ENCODE measurements at regions not wholly inside any gene's neighbourhood (a gene's known extent, or its start where the extent isn't known, plus 50 kb on each side); places are given as distances from the start of the nearest gene placed in this dataset.
"Not testable (repeated sequence)": the region's sequence is repeated elsewhere in the genome, so short reads cannot be mapped to it uniquely, and the experiment has no call there.

DNA sequence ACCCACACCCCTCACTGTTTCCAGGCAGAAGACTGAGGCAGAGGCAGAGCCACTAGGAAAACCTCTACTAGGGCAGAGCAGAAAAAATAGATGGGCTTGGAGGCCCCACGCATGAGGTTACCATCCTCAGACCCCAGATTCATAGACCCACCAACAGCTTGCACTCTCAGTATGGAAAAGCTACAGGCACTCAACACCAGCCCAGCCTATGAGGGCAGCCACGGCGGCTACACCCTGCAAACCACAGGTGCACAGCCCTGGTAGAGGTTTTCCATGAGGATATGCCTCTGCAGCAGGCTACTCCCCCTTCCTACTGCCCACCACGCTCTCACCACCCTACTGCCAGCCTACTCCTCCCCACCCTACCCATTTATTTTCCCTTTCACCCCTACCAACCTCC lies 235.1 kb downstream of the CWH43 start:
- Mint-ChIP-seq H3K4me1 (no peaks in the 10 kb centered on the region), H3K27ac (no peak overlapping the region), H3K4me3 (no peak overlapping the region), H3K27me3 (no peaks in the 10 kb centered on the region), H3K36me3 (no peaks in the 10 kb centered on the region), H3K9me3 (peaks cover 34 to 41% (median 37%) of the 10 kb centered on the region in 3 donors)
- H3K27me3 ChIP-seq (replicated peaks in 1 of 2; ENCODE audit: control insufficient read depth in 2 of 2, extremely low read depth in 1 of 2, insufficient read depth in 2 of 2, low read length in 1 of 2) = peaks cover 0 to 3% of the 10 kb centered on the region in 2 experiments
- DNase-seq = no peak
- 31% methylated on average over 4 of the region's 4 CpGs for WGBS (ENCODE audit: insufficient coverage)
- H3K36me3 ChIP-seq (ENCODE audit: control insufficient read depth in 2 of 2, extremely low read depth in 1 of 2, insufficient read depth in 1 of 2, low read length in 1 of 2) = no peaks in the 10 kb centered on the region
- ChIA-PET POLR2A (no interaction called here), CTCF (no interaction called here)
- H3K9me3 ChIP-seq = no peaks in the 10 kb centered on the region
- no peak overlapping the region for H3K27ac ChIP-seq (ENCODE audit: low read length)
- H3K4me1 ChIP-seq (ENCODE audit: control insufficient read depth in 1 of 2, extremely low read depth in 1 of 2, insufficient read depth in 2 of 2, low read length in 2 of 2) = no peaks in the 10 kb centered on the region
- ATAC-seq (replicated peaks in 1 of 4) = no peak
- no peak overlapping the region for H3K4me3 ChIP-seq (ENCODE audit: control insufficient read depth in 1 of 2, extremely low read depth in 1 of 2, low read length in 1 of 2)

DNA sequence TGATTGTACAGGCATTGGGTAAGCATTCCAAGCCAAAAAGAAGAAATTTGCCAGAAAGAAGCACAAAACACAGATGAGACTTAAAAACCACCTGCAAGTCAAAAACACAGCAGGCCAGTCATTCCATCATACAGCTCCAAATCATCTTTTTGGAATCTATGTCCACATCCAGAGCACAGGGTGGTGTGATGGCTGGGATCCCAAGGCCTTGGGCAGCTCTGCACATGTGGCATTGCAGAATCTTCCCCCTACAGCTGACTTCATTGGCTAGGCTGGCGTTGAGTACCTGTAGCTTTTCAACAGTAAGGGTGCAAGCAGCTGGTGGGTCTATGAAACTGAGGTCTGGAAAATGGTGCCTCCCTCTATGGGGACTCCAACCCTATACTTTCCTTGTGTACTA lies 236.7 kb downstream of the CWH43 start:
- H3K9me3 ChIP-seq; ATAC-seq (replicated peaks in 1 of 4); H3K4me3 ChIP-seq (ENCODE audit: control insufficient read depth in 1 of 2, extremely low read depth in 1 of 2, low read length in 1 of 2); H3K36me3 Mint-ChIP-seq; H3K27me3 Mint-ChIP-seq; POLR2A ChIA-PET; H3K27ac Mint-ChIP-seq; H3K4me1 Mint-ChIP-seq; H3K36me3 ChIP-seq (ENCODE audit: control insufficient read depth in 2 of 2, extremely low read depth in 1 of 2, insufficient read depth in 1 of 2, low read length in 1 of 2); H3K27me3 ChIP-seq (replicated peaks in 1 of 2; ENCODE audit: control insufficient read depth in 2 of 2, extremely low read depth in 1 of 2, insufficient read depth in 2 of 2, low read length in 1 of 2); CTCF ChIA-PET; DNase-seq; H3K27ac ChIP-seq (ENCODE audit: low read length); H3K4me3 Mint-ChIP-seq; H3K4me1 ChIP-seq (ENCODE audit: control insufficient read depth in 1 of 2, extremely low read depth in 1 of 2, insufficient read depth in 2 of 2, low read length in 2 of 2): not testable (repeated sequence)
- peaks cover 33 to 39% (median 37%) of the 10 kb centered on the region in 3 donors for H3K9me3 Mint-ChIP-seq
- WGBS (ENCODE audit: insufficient coverage) = no CpG with 5 or more reads among the region's 1 CpG

DNA sequence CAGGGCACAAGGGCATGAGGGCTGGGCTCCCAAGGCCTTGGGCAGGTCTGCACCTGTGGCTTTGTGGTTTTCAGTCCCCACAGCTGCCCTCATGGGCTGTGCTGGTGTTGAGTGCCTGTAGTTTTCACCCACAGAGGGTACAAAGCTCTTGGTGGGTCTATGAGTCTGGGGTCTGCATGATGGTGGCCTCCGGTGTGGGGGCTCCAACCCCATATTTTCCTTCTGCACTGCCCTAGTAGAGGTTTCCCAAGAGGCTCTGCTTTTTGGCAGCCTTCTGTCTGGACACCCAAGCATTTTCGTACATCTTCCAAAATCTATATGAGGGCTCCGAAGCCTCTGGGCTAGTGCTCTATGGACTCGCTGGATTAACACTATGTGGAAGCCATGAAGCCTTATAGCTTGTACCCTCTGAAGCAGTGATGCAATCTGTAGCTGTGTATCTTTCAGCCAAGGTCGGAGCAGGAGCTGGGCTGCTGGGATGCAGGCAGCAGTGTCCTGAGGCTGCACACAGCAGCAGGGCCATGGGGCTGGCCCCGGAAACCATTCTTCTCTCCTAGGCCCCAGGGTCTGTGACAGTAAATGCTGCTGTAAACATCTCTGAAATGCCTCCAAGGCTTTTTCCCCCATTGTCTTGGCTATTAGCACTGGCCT lies 240.3 kb downstream of the CWH43 start:
- H3K36me3 Mint-ChIP-seq; POLR2A ChIA-PET; H3K36me3 ChIP-seq (ENCODE audit: control insufficient read depth in 2 of 2, extremely low read depth in 1 of 2, insufficient read depth in 1 of 2, low read length in 1 of 2); CTCF ChIA-PET; H3K27ac ChIP-seq (ENCODE audit: low read length); ATAC-seq (replicated peaks in 1 of 4); H3K27me3 Mint-ChIP-seq; H3K4me1 ChIP-seq (ENCODE audit: control insufficient read depth in 1 of 2, extremely low read depth in 1 of 2, insufficient read depth in 2 of 2, low read length in 2 of 2); DNase-seq; H3K4me3 ChIP-seq (ENCODE audit: control insufficient read depth in 1 of 2, extremely low read depth in 1 of 2, low read length in 1 of 2); H3K9me3 ChIP-seq; H3K4me1 Mint-ChIP-seq; H3K4me3 Mint-ChIP-seq; H3K27me3 ChIP-seq (replicated peaks in 1 of 2; ENCODE audit: control insufficient read depth in 2 of 2, extremely low read depth in 1 of 2, insufficient read depth in 2 of 2, low read length in 1 of 2); H3K27ac Mint-ChIP-seq: not testable (repeated sequence)
- WGBS (ENCODE audit: insufficient coverage) = 62% methylated on average over 3 of the region's 6 CpGs
- peaks cover 22 to 29% (median 27%) of the 10 kb centered on the region in 3 donors for H3K9me3 Mint-ChIP-seq

DNA sequence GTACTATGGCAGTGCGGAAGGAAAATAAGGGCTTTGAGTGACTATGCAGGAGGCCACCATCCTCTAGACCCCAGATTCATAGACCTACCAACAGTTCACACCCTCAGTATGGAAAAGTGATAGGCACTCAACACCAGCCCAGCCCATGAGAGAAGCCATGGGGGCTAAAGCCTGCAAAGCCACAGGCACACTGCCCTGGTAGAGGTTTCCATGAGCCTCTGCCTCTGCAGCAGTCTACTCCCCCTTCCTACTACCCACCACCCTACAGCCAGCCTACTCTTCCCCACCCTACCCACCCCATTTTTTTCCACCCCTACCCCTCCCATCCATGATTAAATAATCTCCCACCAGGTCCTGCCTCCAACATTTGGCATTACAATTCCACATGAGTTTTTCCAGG lies 241.9 kb downstream of the CWH43 start:
- H3K4me3 Mint-ChIP-seq; POLR2A ChIA-PET; H3K36me3 Mint-ChIP-seq; H3K27ac ChIP-seq (ENCODE audit: low read length); DNase-seq; H3K27me3 Mint-ChIP-seq; H3K27ac Mint-ChIP-seq; H3K27me3 ChIP-seq (replicated peaks in 1 of 2; ENCODE audit: control insufficient read depth in 2 of 2, extremely low read depth in 1 of 2, insufficient read depth in 2 of 2, low read length in 1 of 2); H3K36me3 ChIP-seq (ENCODE audit: control insufficient read depth in 2 of 2, extremely low read depth in 1 of 2, insufficient read depth in 1 of 2, low read length in 1 of 2); CTCF ChIA-PET; H3K4me1 ChIP-seq (ENCODE audit: control insufficient read depth in 1 of 2, extremely low read depth in 1 of 2, insufficient read depth in 2 of 2, low read length in 2 of 2); ATAC-seq (replicated peaks in 1 of 4); H3K9me3 ChIP-seq; H3K4me3 ChIP-seq (ENCODE audit: control insufficient read depth in 1 of 2, extremely low read depth in 1 of 2, low read length in 1 of 2); H3K4me1 Mint-ChIP-seq: not testable (repeated sequence)
- 100% methylated on average over 1 of the region's 1 CpG for WGBS (ENCODE audit: insufficient coverage)
- peaks cover 10 to 14% (median 14%) of the 10 kb centered on the region in 3 donors for H3K9me3 Mint-ChIP-seq

DNA sequence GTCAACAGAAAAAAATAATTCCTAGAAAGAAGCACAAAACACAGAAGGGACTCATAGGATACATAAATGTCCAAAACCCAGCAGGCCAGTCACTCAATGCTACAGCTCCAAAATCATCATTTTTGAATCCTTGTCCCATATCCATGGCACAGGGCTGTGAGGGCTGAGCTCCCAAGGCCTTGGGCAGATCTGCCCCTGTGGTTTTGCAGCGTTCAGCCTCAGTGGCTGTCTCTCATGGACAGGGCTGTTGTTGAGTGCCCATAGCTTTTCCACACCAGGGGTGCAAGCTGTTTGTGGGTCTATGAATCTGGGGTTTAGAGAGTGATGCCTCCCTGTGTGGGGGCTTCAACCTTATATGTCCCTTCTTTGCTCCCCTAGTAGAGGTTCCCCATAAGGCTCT lies 243.2 kb downstream of the CWH43 start:
- no CpG with 5 or more reads among the region's 1 CpG for WGBS (ENCODE audit: insufficient coverage)
- H3K4me1 Mint-ChIP-seq; POLR2A ChIA-PET; H3K27me3 ChIP-seq (replicated peaks in 1 of 2; ENCODE audit: control insufficient read depth in 2 of 2, extremely low read depth in 1 of 2, insufficient read depth in 2 of 2, low read length in 1 of 2); H3K36me3 ChIP-seq (ENCODE audit: control insufficient read depth in 2 of 2, extremely low read depth in 1 of 2, insufficient read depth in 1 of 2, low read length in 1 of 2); ATAC-seq (replicated peaks in 1 of 4); CTCF ChIA-PET; H3K4me3 ChIP-seq (ENCODE audit: control insufficient read depth in 1 of 2, extremely low read depth in 1 of 2, low read length in 1 of 2); H3K4me1 ChIP-seq (ENCODE audit: control insufficient read depth in 1 of 2, extremely low read depth in 1 of 2, insufficient read depth in 2 of 2, low read length in 2 of 2); H3K27me3 Mint-ChIP-seq; H3K27ac Mint-ChIP-seq; DNase-seq; H3K4me3 Mint-ChIP-seq; H3K36me3 Mint-ChIP-seq; H3K27ac ChIP-seq (ENCODE audit: low read length); H3K9me3 ChIP-seq: not testable (repeated sequence)
- H3K9me3 Mint-ChIP-seq = peaks cover 6 to 10% (median 10%) of the 10 kb centered on the region in 3 donors

DNA sequence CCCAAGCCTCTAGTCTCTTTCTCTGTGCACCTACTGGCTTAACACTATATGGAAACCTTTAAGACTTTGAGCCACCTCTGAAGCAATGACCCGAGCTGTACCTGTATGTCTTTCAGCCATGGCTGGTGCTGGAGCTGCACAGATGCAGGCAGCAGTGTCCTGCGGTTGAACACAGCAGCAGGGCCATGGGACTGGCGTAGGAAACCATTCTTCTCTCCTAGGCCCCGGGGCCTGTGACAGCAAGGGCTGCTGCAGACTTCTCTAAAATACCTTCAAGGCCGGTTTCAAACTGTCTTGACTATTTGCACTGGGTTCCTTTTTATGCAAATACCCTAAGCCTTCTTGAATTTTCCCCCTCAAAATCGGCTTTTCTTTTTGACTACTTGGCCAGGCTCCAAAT lies 243.6 kb downstream of the CWH43 start:
- H3K27ac ChIP-seq (ENCODE audit: low read length); H3K4me1 ChIP-seq (ENCODE audit: control insufficient read depth in 1 of 2, extremely low read depth in 1 of 2, insufficient read depth in 2 of 2, low read length in 2 of 2); ATAC-seq (replicated peaks in 1 of 4); H3K27ac Mint-ChIP-seq; H3K9me3 Mint-ChIP-seq; POLR2A ChIA-PET; H3K36me3 Mint-ChIP-seq; H3K9me3 ChIP-seq; H3K27me3 Mint-ChIP-seq; H3K4me3 Mint-ChIP-seq; DNase-seq; H3K36me3 ChIP-seq (ENCODE audit: control insufficient read depth in 2 of 2, extremely low read depth in 1 of 2, insufficient read depth in 1 of 2, low read length in 1 of 2); H3K4me3 ChIP-seq (ENCODE audit: control insufficient read depth in 1 of 2, extremely low read depth in 1 of 2, low read length in 1 of 2); H3K27me3 ChIP-seq (replicated peaks in 1 of 2; ENCODE audit: control insufficient read depth in 2 of 2, extremely low read depth in 1 of 2, insufficient read depth in 2 of 2, low read length in 1 of 2); CTCF ChIA-PET; H3K4me1 Mint-ChIP-seq: not testable (repeated sequence)
- 48% methylated on average over 5 of the region's 6 CpGs for WGBS (ENCODE audit: insufficient coverage)

DNA sequence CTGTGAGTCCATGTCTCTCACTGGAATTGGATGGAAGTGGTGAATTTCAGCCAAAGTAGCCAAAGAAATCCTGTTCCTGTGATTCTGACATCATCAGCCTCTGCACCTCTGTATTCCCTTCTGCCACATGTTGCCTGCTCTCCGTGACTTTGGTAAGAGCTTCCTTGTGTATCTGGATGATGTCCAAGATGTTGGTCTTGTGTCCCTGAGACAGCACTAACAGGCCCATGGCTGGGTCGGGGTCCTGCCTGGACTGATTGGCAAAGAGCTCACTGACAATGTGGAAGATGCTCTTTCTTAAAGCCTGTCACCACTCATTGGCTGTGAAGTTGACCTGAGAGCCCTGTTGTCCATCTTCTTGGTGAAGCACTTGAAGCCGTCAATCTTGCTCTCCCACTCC lies 247.3 kb downstream of the CWH43 start:
- H3K36me3 ChIP-seq (ENCODE audit: control insufficient read depth in 2 of 2, extremely low read depth in 1 of 2, insufficient read depth in 1 of 2, low read length in 1 of 2); H3K27ac Mint-ChIP-seq; H3K27me3 ChIP-seq (replicated peaks in 1 of 2; ENCODE audit: control insufficient read depth in 2 of 2, extremely low read depth in 1 of 2, insufficient read depth in 2 of 2, low read length in 1 of 2); DNase-seq; H3K4me1 Mint-ChIP-seq; H3K36me3 Mint-ChIP-seq; H3K4me3 ChIP-seq (ENCODE audit: control insufficient read depth in 1 of 2, extremely low read depth in 1 of 2, low read length in 1 of 2); POLR2A ChIA-PET; CTCF ChIA-PET; H3K27me3 Mint-ChIP-seq; H3K4me3 Mint-ChIP-seq; H3K9me3 ChIP-seq; ATAC-seq (replicated peaks in 1 of 4); H3K27ac ChIP-seq (ENCODE audit: low read length); H3K4me1 ChIP-seq (ENCODE audit: control insufficient read depth in 1 of 2, extremely low read depth in 1 of 2, insufficient read depth in 2 of 2, low read length in 2 of 2): not testable (repeated sequence)
- WGBS (ENCODE audit: insufficient coverage) = no CpG with 5 or more reads among the region's 3 CpGs
- H3K9me3 Mint-ChIP-seq = peaks cover 4 to 11% (median 11%) of the 10 kb centered on the region in 3 donors

Data from T-cell (primary cell).